Mucosa of descending colon (tissue), 3 donors: ENCODE measurements at regions not wholly inside any gene's neighbourhood (a gene's known extent, or its start where the extent isn't known, plus 50 kb on each side); places are given as distances from the start of the nearest gene placed in this dataset.

Experiments used
- ATAC-seq: fragments of 200-7000 bp; cut with Tn5 transposase; one replicate; pipeline ENCODE4 v1.9.1; 2020; ENCODE audit warnings: mild to moderate bottlenecking, moderate library complexity
- DNase-seq, 3 donors: peaks; one replicate each; pipeline ENCODE4 v3.0.0-alpha.2; 2020
- H3K36me3 ChIP-seq: fragments of 200-600 bp; one replicate; pipeline ENCODE4 v1.8.0; 2021; ENCODE audit warnings: low read depth, mild to moderate bottlenecking
- H3K4me1 ChIP-seq: fragments of 200-600 bp; one replicate; pipeline ENCODE4 v1.8.0; 2021; ENCODE audit warnings: low read depth, mild to moderate bottlenecking
- H3K4me3 ChIP-seq: fragments of 200-600 bp; one replicate; pipeline ENCODE4 v1.8.0; 2021; ENCODE audit warnings: mild to moderate bottlenecking
- H3K9me3 ChIP-seq: fragments of 200-600 bp; one replicate; pipeline ENCODE4 v1.8.0; 2021; ENCODE audit warnings: mild to moderate bottlenecking
- CTCF ChIP-seq: fragments of 200-600 bp; IDR thresholded peaks from one replicate; pipeline ENCODE4 v1.8.0; 2022; ENCODE audit warnings: antibody characterized with exemption, mild to moderate bottlenecking
- intact Hi-C, 2 donors: fragments of 100-400 bp; cut with DNase I in 1 of 2; cut with micrococcal nuclease in 1 of 2; formaldehyde crosslinking; loops; one replicate each; pipeline versions ENCODE4 v1.11.0 to v1.11.1; 2022; cut with DNase I, micrococcal nuclease
- donor health status: DM: no; HTN: no; CAD: no; lungs with moderate emphysema.
- donor health status: DM: no; HTN: no; CAD: no.
- donor health status: DM: no; HTN: yes; CAD: no.

DNA sequence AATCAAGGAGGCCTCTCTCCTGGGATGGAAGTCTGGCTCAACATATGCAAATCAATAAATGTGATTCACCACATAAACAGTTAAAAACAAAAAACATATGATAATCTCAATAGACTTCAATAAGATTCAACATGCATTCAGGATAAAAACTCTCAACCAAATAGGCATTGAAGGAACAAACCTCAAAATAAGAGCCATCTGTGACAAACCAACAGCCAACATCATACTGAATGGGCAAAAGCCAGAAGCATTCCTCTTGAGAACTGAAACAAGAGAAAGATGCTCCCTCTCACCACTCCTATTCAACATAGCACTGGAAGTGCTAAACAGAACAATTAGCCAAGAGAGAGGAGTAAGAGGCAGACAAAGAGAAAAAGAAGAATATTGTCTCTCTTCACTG is 54.0 kb upstream of the SEZ6L start:
- TF ChIP-seq CTCF: no peak
- intact Hi-C loops: no loop called here
- Histone ChIP-seq H3K9me3 (no peaks in the 10 kb centered on the region), H3K4me1 (no peaks in the 10 kb centered on the region), H3K36me3 (no peaks in the 10 kb centered on the region), H3K4me3 (no peak overlapping the region)
- ATAC-seq (no peak), DNase-seq (no peak)
